Activated CD8-positive, alpha-beta T cell treated with anti-CD3 and anti-CD28 coated beads for 36 hours (primary cell): ENCODE measurements at regions not wholly inside any gene's neighbourhood (a gene's known extent, or its start where the extent isn't known, plus 50 kb on each side); places are given as distances from the start of the nearest gene placed in this dataset.

Source experiments
- ATAC-seq: fragments of 200-7000 bp; cut with Tn5 transposase; one replicate; pipeline ENCODE4 v1.10.0; 2021; ENCODE audit warnings: mild to moderate bottlenecking, moderate library complexity
- CTCF ChIA-PET: fragments of 350-600 bp; sonication (Branson Sonifier 250); formaldehyde crosslinking; loops from one replicate; lab custom pipeline; 2021; ENCODE audit warnings: antibody characterized with exemption; lab: Charles Lee
- POLR2A ChIA-PET: fragments of 350-600 bp; sonication (Branson Sonifier 250); formaldehyde crosslinking; loops from one replicate; lab custom pipeline; 2021; ENCODE audit warnings: antibody characterized with exemption; lab: Charles Lee
- DNase-seq: peaks from one replicate; pipeline ENCODE4 v3.0.0-alpha.2; 2020
- H3K27ac Mint-ChIP-seq: one replicate; pipeline ENCODE4 v1.8.0; 2021; ENCODE audit warnings: mild to moderate bottlenecking, mixed read lengths
- H3K27me3 Mint-ChIP-seq: one replicate; pipeline ENCODE4 v1.8.0; 2021; ENCODE audit warnings: mixed read lengths
- H3K36me3 Mint-ChIP-seq: one replicate; pipeline ENCODE4 v1.8.0; 2021; ENCODE audit warnings: low read depth, mixed read lengths
- H3K4me1 Mint-ChIP-seq: one replicate; pipeline ENCODE4 v1.8.0; 2021; ENCODE audit warnings: low read depth, mixed read lengths
- H3K4me3 Mint-ChIP-seq: one replicate; pipeline ENCODE4 v1.8.0; 2021; ENCODE audit warnings: mild to moderate bottlenecking, moderate library complexity, mixed read lengths
- H3K9me3 Mint-ChIP-seq: one replicate; pipeline ENCODE4 v1.8.0; 2021; ENCODE audit warnings: mixed read lengths
- intact Hi-C: fragments of 100-400 bp; cut with micrococcal nuclease; formaldehyde crosslinking; loops from one replicate; pipeline ENCODE4 v1.10.0; 2022
- TF ChIP-seq, protein P1 (sequence below): fragments of 200-600 bp; IDR thresholded peaks from one replicate; pipeline ENCODE4 v1.8.0; 2022; ENCODE audit warnings: antibody characterized with exemption, mild to moderate bottlenecking

DNA sequence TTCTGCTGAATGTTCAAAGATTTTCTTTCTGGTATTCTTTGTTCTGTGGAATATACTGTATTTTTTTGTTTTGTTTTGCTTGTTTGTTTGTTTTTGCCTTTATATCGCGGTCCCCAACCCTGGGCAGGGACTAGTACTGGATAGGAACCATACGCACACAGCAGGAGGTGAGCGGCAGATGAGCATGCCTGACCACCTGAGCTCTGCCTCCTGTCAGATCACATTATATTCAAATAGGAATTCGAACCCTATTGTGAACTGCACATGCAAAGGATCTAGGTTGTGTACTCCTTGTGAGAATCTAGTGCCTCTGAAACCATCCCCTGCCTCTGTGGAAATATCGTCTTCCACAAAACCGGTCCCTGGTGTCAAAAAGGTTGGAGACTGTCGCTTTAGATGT is 83.3 kb upstream of the ANO3 start:
- DNase-seq (no peak), ATAC-seq (no peak)
- no peaks in the 10 kb centered on the region for H3K27me3 Mint-ChIP-seq
- no peaks in the 10 kb centered on the region for H3K4me1 Mint-ChIP-seq
- intact Hi-C loops: no loop called here
- H3K9me3 Mint-ChIP-seq: peaks cover 3% of the 10 kb centered on the region
- no peak overlapping the region for H3K4me3 Mint-ChIP-seq
- H3K27ac Mint-ChIP-seq: no peak overlapping the region
- CTCF ChIA-PET: no interaction called here
- TF ChIP-seq, protein P1, sequence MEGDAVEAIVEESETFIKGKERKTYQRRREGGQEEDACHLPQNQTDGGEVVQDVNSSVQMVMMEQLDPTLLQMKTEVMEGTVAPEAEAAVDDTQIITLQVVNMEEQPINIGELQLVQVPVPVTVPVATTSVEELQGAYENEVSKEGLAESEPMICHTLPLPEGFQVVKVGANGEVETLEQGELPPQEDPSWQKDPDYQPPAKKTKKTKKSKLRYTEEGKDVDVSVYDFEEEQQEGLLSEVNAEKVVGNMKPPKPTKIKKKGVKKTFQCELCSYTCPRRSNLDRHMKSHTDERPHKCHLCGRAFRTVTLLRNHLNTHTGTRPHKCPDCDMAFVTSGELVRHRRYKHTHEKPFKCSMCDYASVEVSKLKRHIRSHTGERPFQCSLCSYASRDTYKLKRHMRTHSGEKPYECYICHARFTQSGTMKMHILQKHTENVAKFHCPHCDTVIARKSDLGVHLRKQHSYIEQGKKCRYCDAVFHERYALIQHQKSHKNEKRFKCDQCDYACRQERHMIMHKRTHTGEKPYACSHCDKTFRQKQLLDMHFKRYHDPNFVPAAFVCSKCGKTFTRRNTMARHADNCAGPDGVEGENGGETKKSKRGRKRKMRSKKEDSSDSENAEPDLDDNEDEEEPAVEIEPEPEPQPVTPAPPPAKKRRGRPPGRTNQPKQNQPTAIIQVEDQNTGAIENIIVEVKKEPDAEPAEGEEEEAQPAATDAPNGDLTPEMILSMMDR: no peak
- no peaks in the 10 kb centered on the region for H3K36me3 Mint-ChIP-seq
- POLR2A ChIA-PET: no interaction called here

GRCh38 chr11:26254378-26254777 is 77.6 kb upstream of the ANO3 start:
- ChIA-PET CTCF (no interaction called here), POLR2A (no interaction called here)
- no peak overlapping the region for H3K4me3 Mint-ChIP-seq
- no peaks in the 10 kb centered on the region for H3K36me3 Mint-ChIP-seq
- ATAC-seq: no peak
- no peaks in the 10 kb centered on the region for H3K27me3 Mint-ChIP-seq
- intact Hi-C loops: no loop called here
- TF ChIP-seq, protein P1: no peak
- H3K4me1 Mint-ChIP-seq: no peaks in the 10 kb centered on the region
- H3K9me3 Mint-ChIP-seq: no peaks in the 10 kb centered on the region
- H3K27ac Mint-ChIP-seq: no peak overlapping the region
- DNase-seq: no peak

DNA sequence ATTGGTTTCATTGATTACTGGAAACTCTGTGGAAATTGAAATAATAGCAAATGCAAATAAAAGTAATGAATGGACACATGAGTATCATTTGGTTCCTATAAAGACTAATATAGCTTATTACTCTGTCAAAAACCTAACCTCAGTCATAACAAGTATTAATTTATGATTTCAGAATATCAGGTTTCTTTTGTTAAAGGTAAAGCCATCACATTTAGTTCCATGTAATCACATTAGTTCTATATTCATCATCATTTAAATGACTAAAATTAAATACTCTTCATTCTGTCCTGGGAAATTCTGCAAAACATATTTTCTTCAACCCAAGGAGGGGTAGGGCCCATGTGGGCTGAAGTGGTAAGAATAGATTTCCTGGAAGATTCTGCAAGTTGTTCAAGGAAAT is 68.2 kb upstream of the ANO3 start:
- Mint-ChIP-seq H3K27me3 (no peaks in the 10 kb centered on the region), H3K4me1 (no peaks in the 10 kb centered on the region), H3K9me3 (no peaks in the 10 kb centered on the region), H3K27ac (no peak overlapping the region), H3K4me3 (no peak overlapping the region), H3K36me3 (no peaks in the 10 kb centered on the region)
- ChIA-PET POLR2A (no interaction called here), CTCF (no interaction called here)
- TF ChIP-seq, protein P1: no peak
- intact Hi-C loops: no loop called here
- DNase-seq: no peak
- no peak for ATAC-seq

DNA sequence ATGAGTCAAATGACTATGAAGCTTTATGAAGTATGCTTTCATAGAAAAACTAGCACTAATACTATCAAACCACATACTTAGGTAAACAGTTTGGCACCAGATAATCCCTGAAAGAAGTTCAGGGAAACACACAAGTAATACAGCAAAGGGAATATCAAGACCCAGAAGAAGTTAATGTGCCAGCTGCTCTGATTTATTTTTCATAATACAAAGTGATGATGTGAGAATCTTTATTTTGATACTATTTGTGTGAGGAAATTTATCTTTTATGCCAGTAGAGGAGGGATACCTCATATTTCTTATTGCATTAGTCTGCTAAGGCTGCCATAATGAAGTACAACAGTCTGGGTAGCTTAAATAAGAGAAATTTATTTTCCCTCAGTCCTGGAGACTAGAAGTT is 67.7 kb upstream of the ANO3 start:
- H3K4me3 Mint-ChIP-seq: no peak overlapping the region
- ChIA-PET POLR2A (no interaction called here), CTCF (no interaction called here)
- intact Hi-C loops: no loop called here
- no peak for DNase-seq
- TF ChIP-seq, protein P1: no peak
- H3K4me1 Mint-ChIP-seq: no peaks in the 10 kb centered on the region
- no peaks in the 10 kb centered on the region for H3K36me3 Mint-ChIP-seq
- H3K9me3 Mint-ChIP-seq: no peaks in the 10 kb centered on the region
- no peak for ATAC-seq
- H3K27me3 Mint-ChIP-seq: no peaks in the 10 kb centered on the region
- H3K27ac Mint-ChIP-seq: no peak overlapping the region

DNA sequence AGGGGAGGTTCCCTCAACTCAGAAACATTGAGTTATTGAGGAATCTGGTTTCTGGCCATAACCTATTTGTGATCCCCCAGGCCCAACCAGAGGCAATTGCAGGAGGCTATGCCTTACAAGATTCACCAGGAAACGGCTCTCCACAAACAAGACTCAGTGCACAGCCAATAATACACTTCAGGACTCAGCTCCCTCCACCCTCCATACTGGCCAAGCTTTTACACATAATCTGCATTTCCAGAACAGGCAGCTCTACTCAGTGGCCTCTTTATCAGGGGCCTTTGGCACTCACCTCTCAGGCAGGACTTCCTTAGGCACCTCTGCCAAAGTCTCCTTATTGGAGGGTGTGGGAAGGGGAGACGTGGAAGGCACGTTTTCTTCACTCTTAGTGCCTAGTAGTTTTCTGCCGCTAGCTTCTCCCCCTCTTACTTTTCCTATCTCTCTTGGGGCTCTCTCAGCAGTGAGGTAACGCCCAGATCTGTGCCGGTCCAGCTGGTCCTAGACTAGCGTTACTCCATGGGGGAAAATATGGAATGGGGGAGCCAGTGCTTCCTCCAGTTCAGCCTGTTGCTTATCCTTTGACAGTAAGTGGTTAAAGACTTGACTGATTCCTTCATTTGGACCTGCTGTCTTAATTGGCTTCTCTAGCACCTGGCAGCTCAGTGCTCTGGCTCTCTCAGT is 62.8 kb upstream of the ANO3 start:
- Mint-ChIP-seq H3K36me3 (no peaks in the 10 kb centered on the region), H3K27me3 (no peaks in the 10 kb centered on the region), H3K27ac (no peak overlapping the region), H3K9me3 (no peaks in the 10 kb centered on the region), H3K4me3 (no peak overlapping the region), H3K4me1 (no peaks in the 10 kb centered on the region)
- DNase-seq (no peak), ATAC-seq (no peak)
- TF ChIP-seq, protein P1: no peak
- intact Hi-C loops: no loop called here
- POLR2A ChIA-PET: no interaction called here
- CTCF ChIA-PET: no interaction called here
